ENCODE measurements at regions not wholly inside any gene's neighbourhood (a gene's known extent, or its start where the extent isn't known, plus 50 kb on each side); places are given as distances from the start of the nearest gene placed in this dataset.

- DNase-seq: peak in 29 of 56 donors; percentile 11 to 64 (median 32)
These were observed 63.2 kb downstream of the ENGASE start for GRCh38 chr17:79137789-79138165.

DNA sequence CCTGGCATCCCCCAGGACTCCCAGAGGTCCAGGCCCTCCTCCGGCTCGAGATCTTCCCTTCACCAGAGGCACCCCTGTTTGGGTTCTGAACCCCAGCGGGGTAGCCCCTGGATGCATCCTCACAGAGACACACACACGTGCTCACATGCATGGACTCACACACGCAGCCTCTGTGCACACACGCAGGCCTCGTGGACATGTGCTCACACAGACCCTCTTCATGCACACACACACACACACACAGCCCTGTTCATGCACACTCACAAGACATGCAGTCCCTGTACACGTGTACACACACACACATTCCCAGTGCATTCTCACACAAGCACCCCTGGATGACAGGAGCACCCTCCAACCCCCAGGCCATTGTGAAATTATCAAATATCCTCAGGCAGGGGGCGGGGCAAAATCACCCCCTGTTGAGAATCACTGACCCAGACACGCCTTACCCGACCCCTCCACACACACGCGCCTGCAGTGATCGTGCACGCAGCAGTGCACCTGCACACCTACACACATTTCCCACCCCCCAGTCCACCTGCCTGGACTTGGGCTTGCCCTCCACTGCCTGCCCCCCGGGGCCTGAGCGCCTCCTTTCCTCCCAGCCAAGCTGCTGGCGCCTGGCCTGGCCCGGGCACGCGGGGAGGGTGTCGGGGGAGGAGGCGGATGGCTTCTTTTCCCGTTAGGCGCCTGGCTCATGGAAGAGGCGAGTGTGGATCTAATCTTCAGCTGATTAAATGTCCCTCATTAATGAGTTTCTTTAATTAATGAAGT lies 62.6 kb downstream of the ENGASE start:
- peak in 10 of 56 donors; percentile 11 to 59 (median 34) for DNase-seq

DNA sequence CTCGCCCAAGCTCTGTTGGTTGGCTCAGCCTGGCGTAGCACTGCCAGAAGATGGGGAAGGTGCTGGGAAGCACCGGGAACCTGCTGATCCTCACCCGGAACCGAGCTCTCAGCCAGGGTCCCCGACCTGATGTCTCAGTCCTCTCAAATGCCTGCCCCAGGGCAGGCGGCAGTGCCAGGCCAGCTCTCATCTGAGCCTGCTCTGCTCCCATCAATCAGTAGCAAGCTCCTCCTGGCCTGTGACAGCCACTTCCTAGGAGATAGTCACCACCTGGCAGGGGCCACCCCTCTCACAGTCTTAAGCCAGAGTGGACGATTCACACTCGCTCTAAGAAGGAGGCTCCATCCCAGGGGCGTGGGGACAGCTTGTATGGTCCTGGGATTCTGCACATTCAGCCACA lies 62.0 kb downstream of the ENGASE start:
- no peak for DNase-seq
